Iris pigment epithelial cell (primary cell): ENCODE measurements at regions not wholly inside any gene's neighbourhood (a gene's known extent, or its start where the extent isn't known, plus 50 kb on each side); places are given as distances from the start of the nearest gene placed in this dataset.
A peak's percentile ranks its signal among the peaks of the same experiment; 100 is the strongest.
"Not testable (repeated sequence)": the region's sequence is repeated elsewhere in the genome, so short reads cannot be mapped to it uniquely, and the experiment has no call there.

Experiments used
- DNase-seq: peaks from one replicate; pipeline ENCODE4 v3.0.0-alpha.2; 2011; ENCODE audit warnings: low read depth

- DNase-seq: not testable (repeated sequence)
Measured at GRCh38 chr7:15054304-15054703, 151.8 kb upstream of the DGKB start.

GRCh38 chr7:15049157-15049556 lies 146.6 kb upstream of the DGKB start:
- DNase-seq: no peak

GRCh38 chr7:15046861-15047260 lies 144.3 kb upstream of the DGKB start:
- DNase-seq: no peak

- DNase-seq: no peak
Measured at GRCh38 chr7:15043931-15044330, 141.4 kb upstream of the DGKB start.

- DNase-seq: no peak
Measured at GRCh38 chr7:15042285-15043065, 139.9 kb upstream of the DGKB start.

GRCh38 chr7:15041226-15041625 lies 138.7 kb upstream of the DGKB start:
- peak; percentile 41 for DNase-seq

GRCh38 chr7:15035814-15036213 lies 133.3 kb upstream of the DGKB start:
- DNase-seq: no peak

- DNase-seq: no peak
Measured at GRCh38 chr7:15033039-15033438, 130.5 kb upstream of the DGKB start.

GRCh38 chr7:15018981-15019380 lies 116.4 kb upstream of the DGKB start:
- DNase-seq: no peak

- DNase-seq: no peak
Measured at GRCh38 chr7:15016766-15017165, 114.2 kb upstream of the DGKB start.

- DNase-seq: no peak
Measured at GRCh38 chr7:15016315-15016667, 113.7 kb upstream of the DGKB start.

- DNase-seq: peak; percentile 61
Measured at GRCh38 chr7:15015545-15016314, 113.2 kb upstream of the DGKB start.

GRCh38 chr7:15012135-15012534 lies 109.6 kb upstream of the DGKB start:
- DNase-seq: no peak

GRCh38 chr7:15011289-15011688 lies 108.7 kb upstream of the DGKB start:
- DNase-seq: no peak

- peak; percentile 20 for DNase-seq
Measured at GRCh38 chr7:15007507-15007906, 105.0 kb upstream of the DGKB start.

GRCh38 chr7:15005672-15006071 lies 103.1 kb upstream of the DGKB start:
- DNase-seq: no peak

- DNase-seq: no peak
Measured at GRCh38 chr7:15000157-15000556, 97.6 kb upstream of the DGKB start.

- no peak for DNase-seq
Measured at GRCh38 chr7:14999331-14999730, 96.8 kb upstream of the DGKB start.

- peak; percentile 1 for DNase-seq
Measured at GRCh38 chr7:14995774-14996173, 93.2 kb upstream of the DGKB start.

GRCh38 chr7:14988941-14989340 lies 86.4 kb upstream of the DGKB start:
- no peak for DNase-seq

- DNase-seq: no peak
Measured at GRCh38 chr7:14978687-14979086, 76.1 kb upstream of the DGKB start.

GRCh38 chr7:14974688-14975087 lies 72.1 kb upstream of the DGKB start:
- no peak for DNase-seq

- no peak for DNase-seq
Measured at GRCh38 chr7:14973712-14974428, 71.3 kb upstream of the DGKB start.
